SJCRH30 (cell line): ENCODE measurements at regions not wholly inside any gene's neighbourhood (a gene's known extent, or its start where the extent isn't known, plus 50 kb on each side); places are given as distances from the start of the nearest gene placed in this dataset.
A peak's percentile ranks its signal among the peaks of the same experiment; 100 is the strongest.
"Not testable (repeated sequence)": the region's sequence is repeated elsewhere in the genome, so short reads cannot be mapped to it uniquely, and the experiment has no call there.

Source experiments
- DNase-seq, 2 experiments: peaks; one replicate each; pipeline ENCODE4 v3.0.0-alpha.2; 2015 to 2020
- H3K27ac ChIP-seq: fragments of 250-450 bp; sonication (Bioruptor Pico); 2 replicates; pipeline ENCODE4 v1.5.1; 2020; ENCODE audit warnings: mild to moderate bottlenecking, moderate library complexity
- H3K27me3 ChIP-seq: fragments of 250-450 bp; sonication (Bioruptor Pico); 2 replicates; pipeline ENCODE4 v1.5.1; 2020; ENCODE audit warnings: mild to moderate bottlenecking, moderate library complexity
- H3K36me3 ChIP-seq: fragments of 250-450 bp; sonication (Bioruptor Pico); 2 replicates; pipeline ENCODE4 v1.5.1; 2020; ENCODE audit warnings: mild to moderate bottlenecking, moderate library complexity
- H3K4me1 ChIP-seq: fragments of 250-450 bp; sonication (Bioruptor Pico); 2 replicates; pipeline ENCODE4 v1.5.1; 2020; ENCODE audit warnings: mild to moderate bottlenecking, moderate library complexity
- H3K4me3 ChIP-seq: fragments of 250-450 bp; sonication (Bioruptor Pico); 2 replicates; pipeline ENCODE4 v1.5.1; 2020; ENCODE audit warnings: mild to moderate bottlenecking, moderate library complexity
- H3K9me3 ChIP-seq: fragments of 250-450 bp; sonication (Bioruptor Pico); replicated peaks from 2 replicates; pipeline ENCODE4 v1.5.1; 2020; ENCODE audit warnings: mild to moderate bottlenecking, moderate library complexity

DNA sequence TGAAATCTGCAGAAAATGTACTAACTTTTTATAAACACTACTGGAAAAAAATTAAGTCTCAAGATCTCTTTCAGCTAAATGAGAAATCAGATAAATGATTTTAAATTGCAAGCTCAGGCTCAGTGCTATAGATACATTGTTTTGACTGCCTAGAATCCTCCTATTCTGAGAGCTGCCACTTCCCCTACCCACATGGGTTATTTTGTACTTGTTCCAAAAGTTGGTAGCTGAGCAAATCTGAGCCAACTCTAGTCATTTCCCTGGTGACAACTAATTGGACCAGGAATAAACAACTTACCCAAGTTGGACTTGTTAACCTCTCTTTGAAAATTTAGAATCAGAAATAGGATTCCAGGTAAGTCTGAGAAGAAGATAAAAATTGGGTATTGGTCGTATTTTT lies 202.1 kb downstream of the MBL2 start:
- H3K9me3 ChIP-seq: no peaks in the 10 kb centered on the region
- DNase-seq: no peak
- H3K27ac ChIP-seq: no peak overlapping the region
- H3K4me1 ChIP-seq: no peaks in the 10 kb centered on the region
- H3K27me3 ChIP-seq: no peaks in the 10 kb centered on the region
- H3K36me3 ChIP-seq: no peaks in the 10 kb centered on the region
- H3K4me3 ChIP-seq: no peak overlapping the region

DNA sequence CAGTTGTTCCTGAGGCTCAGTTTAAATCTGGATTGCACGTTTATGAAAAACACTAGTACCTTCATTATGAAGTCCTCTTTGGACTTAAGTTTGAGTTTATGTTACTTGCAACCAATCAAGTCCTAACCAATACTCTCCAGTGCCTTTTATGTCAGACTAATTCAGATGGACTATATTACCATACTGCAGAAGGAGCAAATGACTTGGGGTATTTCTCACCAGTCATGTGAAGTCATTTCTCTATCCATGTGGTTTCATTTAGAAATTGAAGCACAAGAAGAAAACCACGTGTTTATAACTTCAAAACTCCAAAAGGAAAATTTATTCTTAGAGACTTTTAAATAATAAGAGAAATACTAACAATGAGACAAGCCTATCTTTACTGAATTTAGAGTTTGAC lies 201.6 kb downstream of the MBL2 start:
- DNase-seq: no peak
- H3K4me1 ChIP-seq: no peaks in the 10 kb centered on the region

DNA sequence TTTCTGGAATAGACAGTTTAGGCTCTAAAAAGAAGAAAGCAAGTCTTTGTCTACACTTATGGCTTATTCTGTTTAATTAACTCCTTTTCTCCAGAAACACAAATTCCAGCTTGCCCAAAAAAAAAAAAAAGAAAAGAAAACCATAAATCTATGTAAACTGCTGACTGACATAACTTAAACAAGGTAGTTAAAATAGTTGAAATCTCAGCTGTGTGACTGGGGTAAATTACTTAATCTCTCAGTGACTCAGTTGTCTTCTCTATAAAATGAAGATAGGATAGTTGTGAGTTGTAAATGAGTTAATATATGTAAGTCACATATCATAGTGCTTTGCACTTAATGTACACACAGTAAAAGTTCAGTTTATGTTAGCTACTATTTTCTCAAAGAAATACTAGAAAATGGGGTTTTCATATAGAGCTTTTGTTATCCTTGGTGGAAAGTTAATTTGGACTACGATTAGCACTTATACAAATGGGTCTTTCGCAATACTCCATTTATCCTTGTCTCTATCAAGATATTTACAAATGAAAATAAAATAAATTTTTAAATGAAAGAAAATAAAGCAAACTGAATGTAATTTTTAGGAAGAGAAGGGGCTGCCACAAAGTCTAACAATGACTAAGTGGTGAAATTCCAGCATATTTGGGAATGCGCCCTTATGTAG lies 200.9 kb downstream of the MBL2 start:
- H3K4me3 ChIP-seq: no peak overlapping the region
- no peaks in the 10 kb centered on the region for H3K4me1 ChIP-seq
- H3K27me3 ChIP-seq: no peaks in the 10 kb centered on the region
- no peaks in the 10 kb centered on the region for H3K36me3 ChIP-seq
- H3K9me3 ChIP-seq: no peaks in the 10 kb centered on the region
- H3K27ac ChIP-seq: no peak overlapping the region
- DNase-seq: no peak

More for the DNA sequence above, 201.6 kb downstream of the MBL2 start:
- H3K4me3 ChIP-seq: no peak overlapping the region
- no peaks in the 10 kb centered on the region for H3K9me3 ChIP-seq
- H3K27me3 ChIP-seq: no peaks in the 10 kb centered on the region
- no peak overlapping the region for H3K27ac ChIP-seq
- no peaks in the 10 kb centered on the region for H3K36me3 ChIP-seq

DNA sequence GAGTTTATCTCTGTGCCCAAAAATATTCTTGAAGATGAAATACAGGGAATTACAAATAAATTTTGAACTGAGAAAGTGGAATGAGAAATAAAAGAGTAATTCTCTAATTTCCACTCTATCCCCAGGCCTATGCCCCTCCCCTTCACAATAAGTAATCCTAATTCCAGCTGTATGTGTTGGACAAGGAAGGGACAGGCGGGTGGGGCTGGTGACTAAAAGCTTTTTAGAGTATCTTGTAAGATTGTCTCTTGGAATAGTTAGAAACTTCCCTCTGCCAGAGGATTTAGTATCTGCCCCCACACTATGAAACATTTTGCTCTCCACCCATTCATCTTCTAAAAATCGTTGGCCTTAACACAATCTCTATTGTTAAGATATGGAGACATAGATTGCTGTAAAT lies 199.2 kb downstream of the MBL2 start:
- H3K9me3 ChIP-seq: 0 out of 2 replicates have a peak, but pooled peaks cover 3% of the 10 kb centered on the region
- H3K4me3 ChIP-seq: no peak overlapping the region
- no peaks in the 10 kb centered on the region for H3K4me1 ChIP-seq

DNA sequence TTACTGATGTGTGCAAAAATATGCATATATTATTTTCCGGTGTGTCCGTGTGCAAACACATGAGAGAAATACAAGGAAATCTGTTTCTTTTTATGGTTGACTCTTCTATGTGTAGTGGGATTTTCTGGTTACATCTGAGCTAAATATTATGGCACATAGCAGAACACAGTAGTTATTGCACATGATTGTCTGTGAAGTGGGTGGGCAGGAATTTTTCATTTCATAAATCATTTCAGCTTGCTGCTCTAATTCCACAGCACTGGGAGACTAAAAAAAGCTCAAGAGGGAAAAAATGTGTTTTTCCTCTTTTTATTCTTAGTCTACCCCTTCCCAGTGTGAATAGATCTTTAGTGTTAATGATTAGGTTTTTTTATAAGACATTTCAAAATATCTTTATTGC lies 197.9 kb downstream of the MBL2 start:
- H3K9me3 ChIP-seq: 0 out of 2 replicates have a peak, but pooled peaks cover 3% of the 10 kb centered on the region
- no peaks in the 10 kb centered on the region for H3K27me3 ChIP-seq
- no peak for DNase-seq
- H3K4me3 ChIP-seq: no peak overlapping the region
- no peak overlapping the region for H3K27ac ChIP-seq
- H3K4me1 ChIP-seq: no peaks in the 10 kb centered on the region
- no peaks in the 10 kb centered on the region for H3K36me3 ChIP-seq

More for the DNA sequence above, 199.2 kb downstream of the MBL2 start:
- Histone ChIP-seq H3K27ac (no peak overlapping the region), H3K27me3 (no peaks in the 10 kb centered on the region), H3K36me3 (no peaks in the 10 kb centered on the region)
- DNase-seq: no peak

DNA sequence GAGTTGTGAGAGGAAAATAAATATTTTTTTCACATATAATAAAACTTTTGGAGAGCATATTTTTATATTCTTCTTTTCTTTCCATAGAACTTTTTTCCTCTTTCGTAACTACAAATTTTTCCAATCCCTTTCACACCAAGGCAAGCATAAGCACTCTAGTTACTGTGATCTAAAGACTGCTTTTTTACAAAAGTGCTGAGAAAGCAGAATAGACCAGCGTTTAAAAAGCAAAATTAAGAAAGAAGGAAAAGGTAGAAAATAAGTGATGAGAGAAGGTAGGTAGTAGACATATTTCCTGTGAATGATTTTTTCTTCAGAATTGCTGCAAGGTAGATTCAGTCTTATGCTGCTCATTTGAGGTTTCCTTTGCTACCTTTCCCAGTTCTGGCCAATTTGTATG lies 195.5 kb downstream of the MBL2 start:
- no peaks in the 10 kb centered on the region for H3K27me3 ChIP-seq
- H3K4me1 ChIP-seq: no peaks in the 10 kb centered on the region

DNA sequence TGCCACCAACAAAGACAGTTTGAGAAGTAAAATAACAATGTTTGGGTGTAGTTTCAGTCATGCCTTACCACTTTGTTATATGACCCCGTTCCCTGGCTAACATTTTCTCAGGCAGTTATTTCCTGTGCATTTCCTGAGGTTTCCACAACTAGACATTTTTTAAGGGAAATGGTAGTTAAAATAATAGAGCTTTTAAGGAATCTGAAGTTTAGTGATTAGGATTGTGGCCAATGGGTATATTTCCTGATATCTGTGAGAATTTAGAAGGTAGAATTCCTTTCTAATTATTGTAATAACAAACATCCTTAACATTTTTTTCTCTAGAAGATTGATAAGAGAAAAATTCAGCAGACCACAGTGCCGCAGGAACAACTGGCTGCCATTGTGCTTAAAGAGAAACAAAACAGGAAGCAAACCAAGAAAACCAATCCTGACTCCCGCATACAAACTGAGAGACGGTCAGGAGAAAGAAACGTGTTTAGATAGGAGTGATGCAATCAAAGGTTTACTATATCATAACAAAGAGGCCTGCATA lies 193.6 kb downstream of the MBL2 start:
- peak; percentile 3 to 38 for DNase-seq

More for the DNA sequence above, 195.5 kb downstream of the MBL2 start:
- no peak overlapping the region for H3K4me3 ChIP-seq
- H3K27ac ChIP-seq: no peak overlapping the region
- H3K36me3 ChIP-seq: no peaks in the 10 kb centered on the region
- DNase-seq: no peak
- 0 out of 2 replicates have a peak, but pooled peaks cover 3% of the 10 kb centered on the region for H3K9me3 ChIP-seq

DNA sequence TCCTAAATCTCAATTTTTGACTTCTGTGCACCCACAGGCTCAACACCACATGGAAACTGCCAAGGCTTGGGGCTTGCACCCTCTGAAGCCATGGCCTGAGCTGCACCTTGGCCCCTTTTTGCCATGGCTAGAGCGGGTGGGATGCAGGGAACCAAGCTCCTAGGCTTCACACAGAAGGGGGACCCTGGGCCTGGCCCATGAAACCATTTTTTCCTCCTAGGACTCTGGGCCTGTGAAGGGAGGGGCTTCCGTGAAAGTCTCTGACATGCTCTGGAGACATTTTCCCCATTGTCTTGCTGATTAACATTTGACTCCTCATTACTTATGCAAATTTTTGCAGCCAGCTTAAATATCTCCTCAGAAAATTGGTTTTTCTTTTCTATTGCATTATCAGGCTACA lies 190.9 kb downstream of the MBL2 start:
- H3K27me3 ChIP-seq, H3K36me3 ChIP-seq, H3K4me1 ChIP-seq, H3K4me3 ChIP-seq, H3K27ac ChIP-seq, DNase-seq, H3K9me3 ChIP-seq: not testable (repeated sequence)

More for the DNA sequence above, 193.6 kb downstream of the MBL2 start:
- Histone ChIP-seq H3K4me1 (no peaks in the 10 kb centered on the region), H3K4me3 (peak overlapping the region; percentile 29), H3K27me3 (no peaks in the 10 kb centered on the region), H3K27ac (peak overlapping the region; percentile 54), H3K36me3 (no peaks in the 10 kb centered on the region), H3K9me3 (0 out of 2 replicates have a peak, but pooled peaks cover 3% of the 10 kb centered on the region)

DNA sequence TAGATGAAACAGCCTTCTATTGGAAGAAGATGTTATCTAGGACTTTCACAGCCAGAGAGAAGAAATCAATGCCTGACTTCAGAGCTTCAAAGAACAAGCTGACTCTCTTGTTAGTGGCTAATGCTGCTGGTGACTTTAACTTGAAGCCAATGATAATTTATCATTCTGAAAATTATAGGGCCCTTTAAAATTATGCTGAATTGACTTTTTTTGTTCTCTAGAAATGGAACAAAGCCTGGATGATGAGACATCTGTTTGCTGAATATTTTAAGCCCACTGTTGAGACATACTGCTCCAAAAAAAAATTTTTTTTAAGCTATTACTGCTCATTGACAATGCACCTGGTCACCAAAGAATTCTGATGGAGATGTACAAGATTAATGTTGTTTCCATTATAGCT lies 189.2 kb downstream of the MBL2 start:
- H3K4me1 ChIP-seq: no peaks in the 10 kb centered on the region

DNA sequence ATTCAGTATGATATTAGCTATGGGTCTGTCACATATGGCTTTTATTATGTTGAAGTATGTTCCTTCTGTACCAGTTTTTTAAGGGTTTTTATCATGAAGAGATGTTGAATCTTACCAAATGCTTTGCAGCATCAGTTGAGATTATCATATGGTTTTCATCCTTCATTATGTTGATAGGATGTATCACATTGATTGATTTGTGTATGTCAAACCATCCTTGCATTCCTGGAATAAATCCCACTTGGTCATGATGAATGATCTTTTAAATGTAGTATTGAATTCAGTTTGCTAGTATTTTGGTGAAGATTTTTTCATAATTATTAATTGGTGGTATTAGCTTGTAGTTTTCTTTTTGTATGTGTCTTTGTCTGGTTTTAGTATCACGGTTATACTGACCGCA lies 185.9 kb downstream of the MBL2 start:
- H3K9me3 ChIP-seq: no peaks in the 10 kb centered on the region
- no peaks in the 10 kb centered on the region for H3K4me1 ChIP-seq
- no peak for DNase-seq
- H3K27ac ChIP-seq: no peak overlapping the region
- no peak overlapping the region for H3K4me3 ChIP-seq
- no peaks in the 10 kb centered on the region for H3K36me3 ChIP-seq
- no peaks in the 10 kb centered on the region for H3K27me3 ChIP-seq

More for the DNA sequence above, 189.2 kb downstream of the MBL2 start:
- Histone ChIP-seq H3K27me3 (no peaks in the 10 kb centered on the region), H3K36me3 (no peaks in the 10 kb centered on the region), H3K27ac (no peak overlapping the region), H3K4me3 (no peak overlapping the region), H3K9me3 (no peaks in the 10 kb centered on the region)
- DNase-seq: no peak

DNA sequence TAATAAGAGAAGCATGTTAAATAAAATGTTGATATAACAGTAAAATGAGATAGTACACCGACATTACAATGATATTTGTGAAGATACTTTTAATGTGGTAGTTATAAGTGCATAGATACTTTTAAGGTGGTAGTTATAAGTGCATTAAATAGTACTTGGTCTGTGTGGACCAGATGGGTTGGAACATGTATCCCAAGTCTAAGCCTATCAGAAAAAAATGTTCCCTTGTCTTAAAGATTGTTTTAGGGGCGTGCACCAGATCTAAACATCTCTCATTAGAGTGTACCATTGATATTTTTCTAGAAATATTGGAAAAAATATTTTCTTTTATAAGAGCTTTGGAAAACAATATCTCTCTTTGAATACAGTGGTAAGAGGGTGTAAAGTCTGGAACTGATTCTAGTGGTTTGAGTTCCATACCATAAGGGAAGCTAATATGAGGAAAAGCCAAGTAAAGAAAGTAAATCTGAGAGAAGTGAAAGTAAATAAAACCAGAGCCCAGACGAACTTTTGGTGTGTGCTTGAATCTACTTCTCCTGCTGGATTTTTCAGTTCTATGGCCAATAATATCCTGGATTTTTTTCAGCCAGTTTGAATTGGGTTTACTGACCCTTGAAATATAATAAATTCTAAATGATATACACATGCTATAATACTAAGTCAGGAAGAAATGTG lies 175.3 kb downstream of the MBL2 start:
- Histone ChIP-seq H3K4me3 (peak overlapping the region; percentile 26), H3K27ac (no peak overlapping the region), H3K36me3 (no peaks in the 10 kb centered on the region), H3K27me3 (no peaks in the 10 kb centered on the region), H3K4me1 (no peaks in the 10 kb centered on the region), H3K9me3 (no peaks in the 10 kb centered on the region)
- DNase-seq: no peak

DNA sequence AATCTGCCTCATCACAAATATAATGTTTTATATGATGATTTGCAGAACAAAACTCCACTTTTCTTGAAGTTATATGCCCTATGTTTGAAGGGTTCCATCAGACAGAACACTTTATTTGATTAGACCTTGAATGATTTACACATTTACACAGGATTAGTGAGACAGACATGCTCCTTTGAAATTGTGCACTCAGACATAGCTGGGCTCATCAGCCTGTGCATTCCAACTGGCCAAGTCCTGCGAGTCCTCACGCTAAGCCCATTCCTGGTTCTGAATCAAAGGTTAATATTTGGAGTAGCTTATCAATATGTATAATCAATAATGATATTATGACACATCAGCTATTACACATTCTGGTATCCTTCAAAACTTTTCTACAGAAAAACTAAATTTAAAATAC lies 173.6 kb downstream of the MBL2 start:
- Histone ChIP-seq H3K4me1 (no peaks in the 10 kb centered on the region), H3K4me3 (no peak overlapping the region), H3K36me3 (no peaks in the 10 kb centered on the region), H3K9me3 (no peaks in the 10 kb centered on the region), H3K27ac (no peak overlapping the region), H3K27me3 (no peaks in the 10 kb centered on the region)
- no peak for DNase-seq

DNA sequence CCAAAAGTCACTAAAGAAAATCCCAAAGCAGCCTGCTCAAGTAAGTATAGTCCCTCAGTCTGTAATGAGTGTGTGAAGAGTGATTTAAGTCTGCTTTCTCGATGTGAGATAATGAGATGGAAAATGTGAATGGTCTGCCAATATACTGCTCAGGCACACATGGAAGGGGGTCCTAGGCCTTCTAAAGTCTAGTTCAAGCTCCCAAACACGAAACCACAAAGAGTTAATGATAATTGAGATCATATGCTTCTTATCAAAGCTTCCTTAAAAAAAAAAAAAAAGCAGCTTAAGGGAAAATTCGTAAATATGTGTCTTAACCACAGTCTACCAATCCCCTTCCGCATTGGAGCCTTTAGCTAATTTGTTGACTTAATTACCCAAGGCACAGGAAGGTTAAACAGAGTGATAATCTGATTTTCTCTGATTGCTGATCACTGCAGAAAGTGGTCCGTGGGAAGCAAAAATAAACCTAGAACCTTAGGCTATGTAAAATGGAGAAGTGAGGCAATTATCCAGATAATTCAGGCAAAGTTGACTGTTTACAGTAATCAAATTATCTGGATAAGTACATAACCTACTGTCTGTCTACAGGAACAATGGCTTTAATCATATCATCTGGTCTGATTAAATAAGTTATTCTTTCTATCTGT lies 172.9 kb downstream of the MBL2 start:
- DNase-seq: no peak

DNA sequence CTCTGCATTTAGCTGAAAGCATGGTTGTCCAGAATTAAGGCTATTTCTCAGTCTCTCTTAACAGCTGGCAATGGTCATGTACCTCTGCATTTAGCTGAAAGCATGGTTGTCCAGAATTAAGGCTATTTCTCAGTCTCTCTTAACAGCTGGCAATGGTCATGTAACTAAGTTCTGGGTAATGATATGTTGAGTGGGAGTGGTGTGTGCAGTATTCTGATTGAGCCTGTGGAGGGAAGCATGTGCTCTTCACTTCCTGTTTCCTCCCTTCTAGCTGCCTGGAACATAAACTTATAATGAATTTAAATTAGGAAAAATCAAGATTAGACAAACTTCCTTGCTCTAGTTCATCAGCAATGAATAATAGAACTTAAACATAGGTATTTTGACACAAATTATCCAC lies 168.5 kb downstream of the MBL2 start:
- not testable (repeated sequence) for H3K4me3 ChIP-seq, H3K9me3 ChIP-seq, H3K27ac ChIP-seq, H3K4me1 ChIP-seq, H3K27me3 ChIP-seq, H3K36me3 ChIP-seq
- DNase-seq: peak in 1 of 2 experiments; percentile 4

More for the DNA sequence above, 172.9 kb downstream of the MBL2 start:
- Histone ChIP-seq H3K4me1 (no peaks in the 10 kb centered on the region), H3K36me3 (no peaks in the 10 kb centered on the region), H3K4me3 (no peak overlapping the region), H3K9me3 (no peaks in the 10 kb centered on the region), H3K27ac (no peak overlapping the region), H3K27me3 (no peaks in the 10 kb centered on the region)

DNA sequence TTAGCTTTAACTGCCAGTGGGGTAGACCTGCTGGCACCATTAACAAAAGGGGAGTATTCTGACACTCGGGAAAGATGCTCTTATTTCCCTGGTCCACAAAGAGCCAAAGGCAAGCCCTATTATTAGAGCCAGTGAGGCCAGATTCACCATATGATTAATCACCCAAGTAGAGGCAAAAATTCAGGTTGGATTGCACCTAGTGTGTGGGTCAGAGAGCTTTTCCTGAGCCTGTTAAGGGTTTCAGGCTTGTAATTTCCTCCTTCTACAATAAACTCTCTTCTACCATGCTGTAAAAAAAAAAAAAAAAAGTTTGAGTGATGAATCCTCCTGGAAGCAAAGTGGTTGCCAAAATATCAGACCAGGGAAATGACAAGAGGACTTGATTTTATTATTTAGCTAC lies 163.5 kb downstream of the MBL2 start:
- H3K27ac ChIP-seq: no peak overlapping the region

More for the DNA sequence above, 163.5 kb downstream of the MBL2 start:
- no peaks in the 10 kb centered on the region for H3K4me1 ChIP-seq
- H3K27me3 ChIP-seq: no peaks in the 10 kb centered on the region
- no peaks in the 10 kb centered on the region for H3K36me3 ChIP-seq
- H3K4me3 ChIP-seq: no peak overlapping the region
- no peaks in the 10 kb centered on the region for H3K9me3 ChIP-seq
- no peak for DNase-seq
